Psoas muscle (tissue), 7 donors: ENCODE measurements at regions not wholly inside any gene's neighbourhood (a gene's known extent, or its start where the extent isn't known, plus 50 kb on each side); places are given as distances from the start of the nearest gene placed in this dataset.
"Not testable (repeated sequence)": the region's sequence is repeated elsewhere in the genome, so short reads cannot be mapped to it uniquely, and the experiment has no call there.

Experiments
- ATAC-seq, 4 donors: fragments of 200-7000 bp; cut with Tn5 transposase; one replicate each; pipeline ENCODE4 v1.9.1; 2020; ENCODE audit warnings: moderate library complexity in 3 of 4, mild to moderate bottlenecking in 2 of 4
- DNase-seq, 2 donors: peaks; one replicate each; pipeline ENCODE4 v3.0.0-alpha.2; 2020
- H3K27ac ChIP-seq: fragments of 200-600 bp; one replicate; pipeline ENCODE4 v1.8.0; 2022
- H3K27me3 ChIP-seq, 3 donors: fragments of 200-600 bp in 1 of 3; one replicate each; pipeline versions ENCODE4 v1.6.1 to v1.8.0; 2013 to 2022; ENCODE audit warnings: low read length in 2 of 3, mild to moderate bottlenecking in 2 of 3, moderate library complexity in 1 of 3; ENCODE audit not compliant: insufficient read depth in 3 of 3
- H3K36me3 ChIP-seq, 2 donors: fragments of 200-600 bp in 1 of 2; one replicate each; pipeline versions ENCODE4 v1.6.1 to v1.8.0; 2013 to 2022; ENCODE audit warnings: low read depth in 1 of 2, mild to moderate bottlenecking in 1 of 2, moderate library complexity in 1 of 2; ENCODE audit not compliant: insufficient read depth in 1 of 2
- H3K4me1 ChIP-seq: fragments of 200-600 bp; one replicate; pipeline ENCODE4 v1.8.0; 2022
- H3K4me3 ChIP-seq: fragments of 200-600 bp; one replicate; pipeline ENCODE4 v1.8.0; 2022; ENCODE audit warnings: mild to moderate bottlenecking
- H3K9me3 ChIP-seq: fragments of 200-600 bp; one replicate; pipeline ENCODE4 v1.8.0; 2022
- WGBS, 3 donors: extraction: QIAGEN DNeasy Blood & Tissue Kit; methylation state at CpG; one replicate each; pipeline versions ENCODE4 v1.1.6 to v1.1.7; 2013; 5-methylcytosine and 5-hydroxymethylcytosine counted together
- intact Hi-C, 2 donors: fragments of 100-400 bp; cut with DNase I; formaldehyde crosslinking; loops; one replicate each; pipeline versions ENCODE4 v1.11.0 to v1.14.2; 2022
- TF ChIP-seq, protein P1 (sequence below): fragments of 200-600 bp; IDR thresholded peaks from one replicate; pipeline ENCODE4 v1.8.0; 2022; ENCODE audit warnings: antibody characterized with exemption
- donor health status: healthy with polysubstance abuse.
- donor health status: DM: no; HTN: no; CAD: no; lungs with moderate emphysema.
- donor health status: Bipolar disorder and iron deficiency.
- donor health status: healthy.
- donor health status: DM: yes; HTN: yes; CAD: no.
- donor health status: DM: no; HTN: no; CAD: no.
- donor health status: DM: yes; HTN: yes; CAD: no.

DNA sequence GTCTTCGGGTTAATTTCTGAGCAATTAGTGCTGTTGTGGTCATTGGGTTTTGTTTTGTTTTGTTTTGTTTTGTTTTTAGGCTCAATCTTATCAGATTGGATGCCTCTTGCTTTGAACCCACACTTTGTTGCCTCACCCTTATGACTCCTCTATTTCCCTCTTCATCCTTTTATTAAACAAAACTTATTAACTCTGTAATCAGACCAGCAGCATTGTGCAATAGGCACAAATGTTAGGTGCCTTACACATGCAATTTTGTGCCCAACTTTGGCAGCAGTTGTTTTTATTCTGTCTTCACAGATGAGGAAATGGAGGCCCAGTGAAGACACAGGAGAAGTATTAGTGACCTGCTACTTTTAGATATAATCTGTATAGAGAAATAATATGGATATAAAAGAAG is 377.7 kb downstream of the KCNRG start:
- DNase-seq: no peak
- Histone ChIP-seq H3K27me3 (no peaks in the 10 kb centered on the region), H3K4me3 (peak overlapping the region; percentile 51), H3K36me3 (no peaks in the 10 kb centered on the region), H3K9me3 (no peaks in the 10 kb centered on the region), H3K27ac (peak overlapping the region; percentile 76), H3K4me1 (peaks cover 21% of the 10 kb centered on the region)
- intact Hi-C loops: loop anchor here in 1 of 2 donors (10.0 kb wide), 1 partner anchor 398 kb away; the partner anchor contains the start of gene TRIM13
- TF ChIP-seq, protein P1, sequence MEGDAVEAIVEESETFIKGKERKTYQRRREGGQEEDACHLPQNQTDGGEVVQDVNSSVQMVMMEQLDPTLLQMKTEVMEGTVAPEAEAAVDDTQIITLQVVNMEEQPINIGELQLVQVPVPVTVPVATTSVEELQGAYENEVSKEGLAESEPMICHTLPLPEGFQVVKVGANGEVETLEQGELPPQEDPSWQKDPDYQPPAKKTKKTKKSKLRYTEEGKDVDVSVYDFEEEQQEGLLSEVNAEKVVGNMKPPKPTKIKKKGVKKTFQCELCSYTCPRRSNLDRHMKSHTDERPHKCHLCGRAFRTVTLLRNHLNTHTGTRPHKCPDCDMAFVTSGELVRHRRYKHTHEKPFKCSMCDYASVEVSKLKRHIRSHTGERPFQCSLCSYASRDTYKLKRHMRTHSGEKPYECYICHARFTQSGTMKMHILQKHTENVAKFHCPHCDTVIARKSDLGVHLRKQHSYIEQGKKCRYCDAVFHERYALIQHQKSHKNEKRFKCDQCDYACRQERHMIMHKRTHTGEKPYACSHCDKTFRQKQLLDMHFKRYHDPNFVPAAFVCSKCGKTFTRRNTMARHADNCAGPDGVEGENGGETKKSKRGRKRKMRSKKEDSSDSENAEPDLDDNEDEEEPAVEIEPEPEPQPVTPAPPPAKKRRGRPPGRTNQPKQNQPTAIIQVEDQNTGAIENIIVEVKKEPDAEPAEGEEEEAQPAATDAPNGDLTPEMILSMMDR: no peak
- 69 to 90% (median 85%) methylated on average over 1 of the region's 1 CpG for WGBS, 3 donors
- peak in 3 of 4 donors; percentile 26 to 34 (median 34) for ATAC-seq

- TF ChIP-seq, protein P1: no peak
- H3K36me3 ChIP-seq: no peaks in the 10 kb centered on the region
- H3K27me3 ChIP-seq: no peaks in the 10 kb centered on the region
- intact Hi-C loops: loop anchor here in 1 of 2 donors (10.0 kb wide), 1 partner anchor 399 kb away; the partner anchor contains the start of gene TRIM13
- H3K9me3 ChIP-seq: no peaks in the 10 kb centered on the region
- ATAC-seq (peak; percentile 75 to 87 (median 79)), DNase-seq (no peak)
- peak overlapping the region; percentile 51 for H3K4me3 ChIP-seq
- 12 to 29% (median 24%) methylated on average over 6 of the region's 6 CpGs for WGBS, 3 donors
- H3K4me1 ChIP-seq: peaks cover 15% of the 10 kb centered on the region
- peak overlapping the region; percentile 76 for H3K27ac ChIP-seq
Observed at GRCh38 chr13:50393628-50394027, 378.4 kb downstream of the KCNRG start.

GRCh38 chr13:50396001-50396400 is 380.8 kb downstream of the KCNRG start:
- TF ChIP-seq, protein P1: no peak
- ATAC-seq (peak in 3 of 4 donors; percentile 48 to 73 (median 59)), DNase-seq (no peak)
- intact Hi-C loops: loop anchor here in 1 of 2 donors (10.0 kb wide), 1 partner anchor 401 kb away; the partner anchor contains the start of gene TRIM13
- no peaks in the 10 kb centered on the region for H3K9me3 ChIP-seq
- H3K4me3 ChIP-seq: no peak overlapping the region
- peaks cover 21% of the 10 kb centered on the region for H3K4me1 ChIP-seq
- H3K27me3 ChIP-seq: no peaks in the 10 kb centered on the region
- peak overlapping the region; percentile 74 for H3K27ac ChIP-seq
- H3K36me3 ChIP-seq: no peaks in the 10 kb centered on the region

GRCh38 chr13:50396618-50397017 is 381.4 kb downstream of the KCNRG start:
- H3K27me3 ChIP-seq, DNase-seq, H3K36me3 ChIP-seq, H3K9me3 ChIP-seq, H3K4me3 ChIP-seq, ATAC-seq: not testable (repeated sequence)
- H3K4me1 ChIP-seq: peaks cover 21% of the 10 kb centered on the region
- peak overlapping the region; percentile 74 for H3K27ac ChIP-seq
- intact Hi-C loops: loop anchor here in 1 of 2 donors (10.0 kb wide), 1 partner anchor 402 kb away; the partner anchor contains the start of gene TRIM13
- WGBS, 3 donors: 94 to 98% (median 97%) methylated on average over 28 to 31 of the region's 31 CpGs

DNA sequence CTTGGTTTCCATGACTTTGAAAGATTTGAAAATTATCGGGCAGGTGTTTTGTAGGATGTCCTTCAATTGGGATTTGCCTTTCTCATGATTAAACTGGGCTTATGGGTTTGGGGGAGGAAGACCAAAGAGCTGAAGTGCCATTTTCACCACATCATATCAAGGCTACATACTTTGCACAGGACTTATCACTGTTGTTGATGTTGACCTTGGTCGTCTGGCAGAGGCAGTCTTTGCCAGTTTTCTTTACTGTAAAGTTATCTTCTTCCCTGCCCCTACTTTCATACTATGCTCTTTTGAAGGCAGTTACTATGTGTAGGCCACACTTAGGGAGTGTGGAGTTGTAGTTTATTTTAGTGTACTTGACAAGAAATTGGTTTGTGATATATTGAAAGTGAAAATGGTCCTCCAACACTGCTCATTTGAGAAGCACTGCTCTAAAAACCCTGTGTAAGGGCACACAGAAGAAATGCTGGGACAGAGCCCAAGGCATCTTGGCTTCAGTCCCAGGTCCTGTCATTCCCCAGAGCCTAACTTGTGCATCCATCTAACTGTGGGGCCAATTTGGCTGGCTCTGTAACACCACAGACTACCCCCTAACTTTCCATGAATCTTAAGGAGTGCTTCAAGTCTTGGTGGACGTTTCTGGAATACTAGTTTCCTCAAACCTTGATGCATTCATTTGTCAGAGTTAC is 384.9 kb downstream of the KCNRG start:
- H3K4me1 ChIP-seq: peaks cover 16% of the 10 kb centered on the region
- H3K9me3 ChIP-seq: no peaks in the 10 kb centered on the region
- H3K36me3 ChIP-seq: no peaks in the 10 kb centered on the region
- peak in 1 of 2 donors; percentile 31 for DNase-seq
- peak overlapping the region; percentile 65 for H3K27ac ChIP-seq
- H3K4me3 ChIP-seq: peak overlapping the region; percentile 44
- no peaks in the 10 kb centered on the region for H3K27me3 ChIP-seq
- 43 to 51% (median 49%) methylated on average over 3 of the region's 3 CpGs for WGBS, 3 donors
- TF ChIP-seq, protein P1: no peak
- peak; percentile 64 to 82 (median 76) for ATAC-seq
- intact Hi-C loops: no loop called here
